NCI-H526 treated with DMSO at 0.1 percent for 48 hours (cell line): ENCODE measurements at regions not wholly inside any gene's neighbourhood (a gene's known extent, or its start where the extent isn't known, plus 50 kb on each side); places are given as distances from the start of the nearest gene placed in this dataset.

Source experiments
- DNase-seq: peaks from one replicate; lab custom pipeline; 2025; lab: John Stamatoyannopoulos, UW

- DNase-seq: no peak
These were observed 97.0 kb downstream of the DISP1 start for GRCh38 chr1:222911866-222912265.

GRCh38 chr1:222912730-222913129 lies 97.9 kb downstream of the DISP1 start:
- DNase-seq: no peak

GRCh38 chr1:222914861-222915632 lies 100.2 kb downstream of the DISP1 start:
- DNase-seq: no peak

- no peak for DNase-seq
These were observed 101.3 kb downstream of the DISP1 start for GRCh38 chr1:222916100-222916499.

- DNase-seq: no peak
These were observed 104.1 kb downstream of the DISP1 start for GRCh38 chr1:222918801-222919477.

GRCh38 chr1:222919478-222919865 lies 104.6 kb downstream of the DISP1 start:
- no peak for DNase-seq

- DNase-seq: no peak
These were observed 105.3 kb downstream of the DISP1 start for GRCh38 chr1:222920169-222920568.

GRCh38 chr1:222921945-222922344 lies 107.1 kb downstream of the DISP1 start:
- DNase-seq: no peak

GRCh38 chr1:222923506-222923905 lies 108.7 kb downstream of the DISP1 start:
- DNase-seq: no peak

GRCh38 chr1:222924136-222924706 lies 109.4 kb downstream of the DISP1 start:
- DNase-seq: no peak

- no peak for DNase-seq
These were observed 111.7 kb downstream of the DISP1 start for GRCh38 chr1:222926566-222926965.

GRCh38 chr1:222927031-222927430 lies 112.2 kb downstream of the DISP1 start:
- DNase-seq: no peak

GRCh38 chr1:222928212-222928611 lies 113.4 kb downstream of the DISP1 start:
- DNase-seq: no peak

GRCh38 chr1:222930070-222930469 lies 115.2 kb downstream of the DISP1 start:
- DNase-seq: no peak

GRCh38 chr1:222931023-222931422 lies 116.2 kb downstream of the DISP1 start:
- DNase-seq: no peak

- no peak for DNase-seq
These were observed 118.4 kb downstream of the DISP1 start for GRCh38 chr1:222933273-222933672.

GRCh38 chr1:222935239-222935900 lies 120.5 kb downstream of the DISP1 start:
- DNase-seq: no peak

GRCh38 chr1:222936042-222936441 lies 121.2 kb downstream of the DISP1 start:
- no peak for DNase-seq

GRCh38 chr1:222938986-222939385 lies 124.1 kb downstream of the DISP1 start:
- no peak for DNase-seq

- no peak for DNase-seq
These were observed 125.3 kb downstream of the DISP1 start for GRCh38 chr1:222940095-222940494.

GRCh38 chr1:222940906-222941305 lies 126.1 kb downstream of the DISP1 start:
- no peak for DNase-seq

- DNase-seq: no peak
These were observed 126.6 kb downstream of the DISP1 start for GRCh38 chr1:222941425-222941824.

- no peak for DNase-seq
These were observed 131.6 kb downstream of the DISP1 start for GRCh38 chr1:222946436-222946835.
